ENCODE measurements at regions not wholly inside any gene's neighbourhood (a gene's known extent, or its start where the extent isn't known, plus 50 kb on each side); places are given as distances from the start of the nearest gene placed in this dataset.
"Not testable (repeated sequence)": the region's sequence is repeated elsewhere in the genome, so short reads cannot be mapped to it uniquely, and the experiment has no call there.

- no peaks in the 10 kb centered on the region for H3K36me3 Mint-ChIP-seq (ENCODE audit: low read depth)
- H3K4me1 Mint-ChIP-seq (ENCODE audit: low read depth) = peaks cover 2% of the 10 kb centered on the region
- no peaks in the 10 kb centered on the region for H3K27me3 Mint-ChIP-seq (ENCODE audit: low read depth)
- no peak overlapping the region for H3K4me3 Mint-ChIP-seq (ENCODE audit: low read depth)
- no peaks in the 10 kb centered on the region for H3K9me3 Mint-ChIP-seq
- DNase-seq (ENCODE audit: low spot score) = no peak
- H3K27ac Mint-ChIP-seq = no peak overlapping the region
- intact Hi-C loops (cut with micrococcal nuclease) = loop anchor here (10.0 kb wide), 1 partner anchor 470 kb away; no protein-coding TSS in a partner anchor
Observed at GRCh38 chrY:7814361-7814760, 902.8 kb upstream of the AMELY start.

- intact Hi-C loops (cut with micrococcal nuclease) = loop anchor here (10.0 kb wide), 1 partner anchor 466 kb away; no protein-coding TSS in a partner anchor
- no peaks in the 10 kb centered on the region for H3K9me3 Mint-ChIP-seq
- H3K27ac Mint-ChIP-seq = no peak overlapping the region
- no peaks in the 10 kb centered on the region for H3K27me3 Mint-ChIP-seq (ENCODE audit: low read depth)
- no peaks in the 10 kb centered on the region for H3K36me3 Mint-ChIP-seq (ENCODE audit: low read depth)
- no peak overlapping the region for H3K4me3 Mint-ChIP-seq (ENCODE audit: low read depth)
- H3K4me1 Mint-ChIP-seq (ENCODE audit: low read depth) = no peaks in the 10 kb centered on the region
- DNase-seq (ENCODE audit: low spot score) = no peak
Observed at GRCh38 chrY:7810359-7810758, 898.8 kb upstream of the AMELY start.

GRCh38 chrY:7807516-7807870 lies 895.9 kb upstream of the AMELY start:
- no peak overlapping the region for H3K4me3 Mint-ChIP-seq (ENCODE audit: low read depth)
- H3K27me3 Mint-ChIP-seq (ENCODE audit: low read depth) = no peaks in the 10 kb centered on the region
- no peaks in the 10 kb centered on the region for H3K36me3 Mint-ChIP-seq (ENCODE audit: low read depth)
- intact Hi-C loops (cut with micrococcal nuclease) = no loop called here
- H3K4me1 Mint-ChIP-seq (ENCODE audit: low read depth) = no peaks in the 10 kb centered on the region
- H3K9me3 Mint-ChIP-seq = no peaks in the 10 kb centered on the region
- DNase-seq (ENCODE audit: low spot score) = no peak
- H3K27ac Mint-ChIP-seq = no peak overlapping the region

GRCh38 chrY:7806592-7807515 lies 895.3 kb upstream of the AMELY start:
- DNase-seq (ENCODE audit: low spot score) = no peak
- H3K4me3 Mint-ChIP-seq (ENCODE audit: low read depth) = no peak overlapping the region
- no peaks in the 10 kb centered on the region for H3K9me3 Mint-ChIP-seq
- no peaks in the 10 kb centered on the region for H3K4me1 Mint-ChIP-seq (ENCODE audit: low read depth)
- intact Hi-C loops (cut with micrococcal nuclease) = no loop called here
- no peaks in the 10 kb centered on the region for H3K27me3 Mint-ChIP-seq (ENCODE audit: low read depth)
- H3K36me3 Mint-ChIP-seq (ENCODE audit: low read depth) = no peaks in the 10 kb centered on the region
- no peak overlapping the region for H3K27ac Mint-ChIP-seq

DNA sequence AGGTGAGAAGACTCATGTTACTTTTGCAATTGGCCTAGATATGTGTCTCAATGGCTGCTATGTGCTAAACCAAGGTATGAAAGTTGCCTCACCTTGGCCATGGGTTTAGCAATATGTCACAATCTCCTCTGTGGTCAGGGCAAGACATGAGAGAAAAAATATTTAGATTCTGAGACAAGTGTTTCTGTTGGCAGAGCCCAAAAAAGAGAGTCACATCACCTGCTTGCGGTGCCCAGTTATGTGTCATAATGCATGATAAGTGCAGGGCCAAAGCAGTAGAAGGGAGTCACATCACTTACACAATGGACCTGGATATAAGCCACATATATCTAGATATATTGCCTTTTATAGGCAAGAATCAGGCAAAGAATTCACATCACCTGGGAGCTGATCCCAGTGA lies 894.1 kb upstream of the AMELY start:
- intact Hi-C loops (cut with micrococcal nuclease) = no loop called here
- DNase-seq (ENCODE audit: low spot score) = no peak
- Mint-ChIP-seq H3K4me1 (ENCODE audit: low read depth) (no peaks in the 10 kb centered on the region), H3K27ac (no peak overlapping the region), H3K27me3 (ENCODE audit: low read depth) (no peaks in the 10 kb centered on the region), H3K4me3 (ENCODE audit: low read depth) (no peak overlapping the region), H3K9me3 (peaks cover 4% of the 10 kb centered on the region), H3K36me3 (ENCODE audit: low read depth) (no peaks in the 10 kb centered on the region)

- peaks cover 4% of the 10 kb centered on the region for H3K9me3 Mint-ChIP-seq
- DNase-seq (ENCODE audit: low spot score) = no peak
- H3K4me1 Mint-ChIP-seq (ENCODE audit: low read depth) = peaks cover 5% of the 10 kb centered on the region
- intact Hi-C loops (cut with micrococcal nuclease) = no loop called here
- no peak overlapping the region for H3K4me3 Mint-ChIP-seq (ENCODE audit: low read depth)
- no peaks in the 10 kb centered on the region for H3K36me3 Mint-ChIP-seq (ENCODE audit: low read depth)
- no peaks in the 10 kb centered on the region for H3K27me3 Mint-ChIP-seq (ENCODE audit: low read depth)
- H3K27ac Mint-ChIP-seq = no peak overlapping the region
Observed at GRCh38 chrY:7803737-7804136, 892.2 kb upstream of the AMELY start.

GRCh38 chrY:7796128-7796527 lies 884.6 kb upstream of the AMELY start:
- Mint-ChIP-seq H3K4me1 (ENCODE audit: low read depth) (peaks cover 5% of the 10 kb centered on the region), H3K4me3 (ENCODE audit: low read depth) (no peak overlapping the region), H3K36me3 (ENCODE audit: low read depth) (no peaks in the 10 kb centered on the region), H3K9me3 (no peaks in the 10 kb centered on the region), H3K27me3 (ENCODE audit: low read depth) (no peaks in the 10 kb centered on the region), H3K27ac (no peak overlapping the region)
- DNase-seq (ENCODE audit: low spot score) = no peak
- intact Hi-C loops (cut with micrococcal nuclease) = no loop called here

DNA sequence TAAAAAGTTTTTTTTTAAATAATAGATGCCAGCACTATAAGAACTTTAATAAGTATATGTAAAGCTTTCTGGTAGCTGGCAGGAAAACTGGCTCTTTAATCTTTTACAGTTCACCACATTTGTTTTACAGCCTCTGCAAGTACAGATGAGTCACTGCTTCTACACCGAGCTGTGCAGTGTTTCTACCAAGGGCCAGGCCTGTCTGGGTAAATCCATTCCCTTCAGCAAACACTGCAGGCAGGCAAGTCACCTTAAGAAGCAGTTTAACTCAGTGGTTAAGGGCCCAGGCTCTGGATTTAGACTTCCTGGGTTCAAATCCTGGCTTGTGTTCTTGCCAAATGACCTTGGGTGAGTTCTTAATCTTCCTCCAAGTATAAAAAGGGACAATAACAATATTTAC lies 882.9 kb upstream of the AMELY start:
- Mint-ChIP-seq H3K4me3 (ENCODE audit: low read depth) (no peak overlapping the region), H3K27me3 (ENCODE audit: low read depth) (no peaks in the 10 kb centered on the region), H3K4me1 (ENCODE audit: low read depth) (no peaks in the 10 kb centered on the region), H3K27ac (no peak overlapping the region), H3K9me3 (no peaks in the 10 kb centered on the region), H3K36me3 (ENCODE audit: low read depth) (no peaks in the 10 kb centered on the region)
- intact Hi-C loops (cut with micrococcal nuclease) = no loop called here
- DNase-seq (ENCODE audit: low spot score) = no peak

DNA sequence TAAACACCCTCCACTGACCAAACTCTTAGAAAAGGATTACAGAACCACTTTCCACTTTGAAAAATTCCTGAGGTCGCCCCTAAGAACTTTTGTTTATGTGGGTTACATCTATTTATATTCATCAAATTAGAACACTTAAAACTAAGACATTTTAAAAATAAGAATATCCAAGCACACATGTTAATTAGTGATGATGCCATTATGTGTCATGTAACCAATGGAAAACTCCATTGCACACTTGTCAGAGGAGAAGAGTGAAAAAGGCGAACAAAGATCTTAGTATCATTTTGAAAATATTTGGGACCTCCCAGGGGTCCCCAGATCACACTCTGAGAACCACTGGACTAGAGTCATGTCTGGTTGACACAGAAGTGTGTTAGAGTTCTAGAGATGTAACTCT lies 882.4 kb upstream of the AMELY start:
- H3K36me3 Mint-ChIP-seq (ENCODE audit: low read depth) = no peaks in the 10 kb centered on the region
- no peak overlapping the region for H3K4me3 Mint-ChIP-seq (ENCODE audit: low read depth)
- intact Hi-C loops (cut with micrococcal nuclease) = no loop called here
- no peaks in the 10 kb centered on the region for H3K9me3 Mint-ChIP-seq
- no peaks in the 10 kb centered on the region for H3K27me3 Mint-ChIP-seq (ENCODE audit: low read depth)
- no peak overlapping the region for H3K27ac Mint-ChIP-seq
- H3K4me1 Mint-ChIP-seq (ENCODE audit: low read depth) = no peaks in the 10 kb centered on the region
- DNase-seq (ENCODE audit: low spot score) = no peak

DNA sequence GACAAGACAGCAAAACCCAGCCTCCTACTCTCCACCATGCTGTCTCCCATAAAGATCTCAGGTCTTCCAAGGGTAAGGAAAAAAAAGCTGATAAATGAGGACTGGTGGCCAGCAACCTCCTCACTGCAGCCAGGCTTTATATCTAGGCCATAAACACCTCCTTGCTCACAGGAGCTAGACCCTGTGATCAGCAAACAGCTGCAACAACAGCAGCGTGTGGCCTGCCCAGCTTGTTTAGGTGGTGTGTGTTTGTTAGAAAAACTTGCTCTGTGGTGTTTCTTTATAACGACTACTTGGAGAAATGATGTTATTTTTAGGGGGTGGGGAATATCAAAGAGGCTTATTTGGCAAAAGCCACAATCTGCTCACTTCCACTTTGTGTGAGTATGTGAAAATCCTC lies 880.9 kb upstream of the AMELY start:
- intact Hi-C loops (cut with micrococcal nuclease) = no loop called here
- no peaks in the 10 kb centered on the region for H3K4me1 Mint-ChIP-seq (ENCODE audit: low read depth)
- DNase-seq (ENCODE audit: low spot score) = no peak
- no peaks in the 10 kb centered on the region for H3K36me3 Mint-ChIP-seq (ENCODE audit: low read depth)
- H3K4me3 Mint-ChIP-seq (ENCODE audit: low read depth) = no peak overlapping the region
- H3K27ac Mint-ChIP-seq = no peak overlapping the region
- H3K27me3 Mint-ChIP-seq (ENCODE audit: low read depth) = no peaks in the 10 kb centered on the region
- H3K9me3 Mint-ChIP-seq = no peaks in the 10 kb centered on the region

DNA sequence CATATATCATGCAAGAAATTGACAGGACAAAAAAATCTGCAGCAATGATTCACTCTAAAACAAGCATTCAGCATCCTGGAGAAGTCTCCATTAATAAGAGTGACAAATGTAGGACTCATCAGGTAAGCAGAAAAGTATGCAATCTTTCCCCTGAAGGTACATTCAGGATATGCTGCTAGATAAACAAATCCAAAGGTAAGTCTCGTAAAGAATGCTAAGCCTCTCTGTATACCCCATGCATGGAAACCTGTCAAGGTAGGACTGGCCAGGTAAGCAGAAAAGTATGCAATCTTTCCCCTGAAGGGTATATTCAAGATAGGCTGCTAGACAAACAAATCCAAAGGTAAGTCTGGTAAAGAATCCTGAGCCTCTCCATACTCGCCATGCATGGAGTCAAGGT lies 869.9 kb upstream of the AMELY start:
- Mint-ChIP-seq H3K4me3 (ENCODE audit: low read depth) (no peak overlapping the region), H3K27me3 (ENCODE audit: low read depth) (no peaks in the 10 kb centered on the region), H3K36me3 (ENCODE audit: low read depth) (no peaks in the 10 kb centered on the region), H3K4me1 (ENCODE audit: low read depth) (no peaks in the 10 kb centered on the region), H3K27ac (no peak overlapping the region), H3K9me3 (no peaks in the 10 kb centered on the region)
- intact Hi-C loops (cut with micrococcal nuclease) = no loop called here
- no peak for DNase-seq (ENCODE audit: low spot score)

DNA sequence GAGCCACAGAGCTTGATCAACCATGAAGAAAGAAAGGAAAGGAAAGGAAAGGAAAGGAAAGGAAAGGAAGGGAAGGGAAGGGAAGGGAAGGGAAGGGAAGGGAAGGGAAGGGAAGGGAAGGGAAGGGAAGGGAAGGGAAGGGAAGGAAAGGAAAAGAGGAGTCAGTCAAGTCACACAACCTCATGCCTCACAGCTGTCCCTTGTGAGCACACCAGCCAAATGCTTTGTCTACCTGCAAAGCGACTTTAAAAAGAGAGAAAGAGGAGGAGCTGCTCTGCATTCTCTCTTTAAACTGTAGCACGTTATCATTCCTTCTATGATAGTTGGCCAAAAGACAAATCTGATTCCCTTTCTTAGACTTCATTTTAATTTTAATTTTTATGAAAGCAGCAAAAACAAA lies 863.9 kb upstream of the AMELY start:
- H3K4me1 Mint-ChIP-seq (ENCODE audit: low read depth); H3K36me3 Mint-ChIP-seq (ENCODE audit: low read depth); H3K9me3 Mint-ChIP-seq; intact Hi-C loops (cut with micrococcal nuclease); H3K4me3 Mint-ChIP-seq (ENCODE audit: low read depth); H3K27me3 Mint-ChIP-seq (ENCODE audit: low read depth); H3K27ac Mint-ChIP-seq; DNase-seq (ENCODE audit: low spot score): not testable (repeated sequence)

DNA sequence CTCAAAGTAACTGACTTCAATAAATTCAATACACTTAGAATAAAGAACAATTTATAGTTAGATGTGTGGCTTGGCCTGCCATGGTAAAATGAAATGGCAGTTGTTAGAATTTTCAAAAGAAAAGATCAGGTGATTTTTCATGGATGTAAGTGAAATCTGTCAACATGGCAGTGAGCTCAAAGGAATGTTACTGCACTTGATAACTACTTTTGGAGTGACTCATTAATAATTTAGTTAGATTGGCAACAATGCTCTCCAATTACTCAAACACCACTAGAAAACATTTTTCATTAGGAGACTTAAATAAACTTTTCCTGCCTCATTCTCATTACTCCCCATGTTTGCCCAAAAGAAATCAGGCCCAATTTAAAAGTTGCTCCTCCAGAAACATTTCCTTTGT lies 860.2 kb upstream of the AMELY start:
- intact Hi-C loops (cut with micrococcal nuclease) = no loop called here
- Mint-ChIP-seq H3K27me3 (ENCODE audit: low read depth) (no peaks in the 10 kb centered on the region), H3K9me3 (no peaks in the 10 kb centered on the region), H3K36me3 (ENCODE audit: low read depth) (no peaks in the 10 kb centered on the region), H3K4me1 (ENCODE audit: low read depth) (no peaks in the 10 kb centered on the region), H3K27ac (no peak overlapping the region), H3K4me3 (ENCODE audit: low read depth) (no peak overlapping the region)
- DNase-seq (ENCODE audit: low spot score) = no peak

All from activated T-helper 2 cell treated with anti-CD3 and anti-CD28 coated beads, Interferon-gamma antibody, Interleukin-2, Interleukin-4, amounts not matched to agents 10 μg/mL and 5 μg/mL and 100 μg/mL, durations not matched to agents 14 hours and 24 hours and 36 hours (primary cell).